AG04450 (cell line): ENCODE measurements at regions not wholly inside any gene's neighbourhood (a gene's known extent, or its start where the extent isn't known, plus 50 kb on each side); places are given as distances from the start of the nearest gene placed in this dataset.

Source experiments
- CTCF ChIA-PET: fragments of 300-600, 350-600 bp; formaldehyde crosslinking; extraction: SDS; loops from one replicate; lab custom pipeline; 2022; ENCODE audit warnings: antibody characterized with exemption, inconsistent platforms; lab: Charles Lee
- POLR2A ChIA-PET: fragments of 350-600 bp; formaldehyde crosslinking; extraction: SDS; loops from one replicate; lab custom pipeline; 2021; ENCODE audit warnings: antibody characterized with exemption, inconsistent platforms; lab: Yijun Ruan, JAX
- DNase-seq: peaks from one replicate; pipeline ENCODE4 v3.0.0-alpha.2; 2011; ENCODE audit warnings: low read depth, low spot score
- H3K27ac ChIP-seq: one replicate; pipeline ENCODE4 v1.5.1; 2012; ENCODE audit warnings: low read depth, low read length, control low read depth
- H3K27me3 ChIP-seq: one replicate; pipeline ENCODE4 v1.6.0; 2012; ENCODE audit warnings: low read length; ENCODE audit not compliant: control insufficient read depth, insufficient read depth
- H3K4me3 ChIP-seq: 2 replicates; pipeline ENCODE4 v1.5.1; 2011; ENCODE audit warnings: mild to moderate bottlenecking, low read depth, low read length, control low read depth
- H3K9me3 ChIP-seq: 2 replicates; pipeline ENCODE4 v1.5.1; 2012; ENCODE audit warnings: low read length; ENCODE audit not compliant: control insufficient read depth, insufficient read depth
- TF ChIP-seq, protein P1 (sequence below): IDR thresholded peaks from 2 replicates; pipeline ENCODE4 v1.5.1; 2011; ENCODE audit warnings: low read depth, low read length, control low read depth, inconsistent platforms

DNA sequence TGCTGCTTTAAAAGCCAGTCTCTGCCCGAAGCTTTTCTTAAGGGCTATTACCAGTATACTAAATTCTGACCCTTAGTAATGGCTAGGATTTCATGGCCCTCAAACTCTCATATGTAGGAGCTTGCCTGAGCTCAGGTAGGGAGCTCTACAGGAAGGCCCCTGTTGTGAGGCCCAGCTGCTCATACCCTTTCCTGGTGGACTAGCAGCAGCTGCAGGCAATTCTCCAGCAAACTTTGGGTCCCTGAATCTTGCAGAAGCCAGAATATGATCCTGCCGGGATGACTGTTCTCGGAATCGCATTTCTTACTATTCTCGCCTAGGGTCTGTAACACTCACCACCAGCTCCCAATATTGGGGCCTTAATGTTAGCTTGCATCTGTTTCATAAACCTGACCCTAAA is 106.4 kb upstream of the SERTAD2 start:
- TF ChIP-seq, protein P1, sequence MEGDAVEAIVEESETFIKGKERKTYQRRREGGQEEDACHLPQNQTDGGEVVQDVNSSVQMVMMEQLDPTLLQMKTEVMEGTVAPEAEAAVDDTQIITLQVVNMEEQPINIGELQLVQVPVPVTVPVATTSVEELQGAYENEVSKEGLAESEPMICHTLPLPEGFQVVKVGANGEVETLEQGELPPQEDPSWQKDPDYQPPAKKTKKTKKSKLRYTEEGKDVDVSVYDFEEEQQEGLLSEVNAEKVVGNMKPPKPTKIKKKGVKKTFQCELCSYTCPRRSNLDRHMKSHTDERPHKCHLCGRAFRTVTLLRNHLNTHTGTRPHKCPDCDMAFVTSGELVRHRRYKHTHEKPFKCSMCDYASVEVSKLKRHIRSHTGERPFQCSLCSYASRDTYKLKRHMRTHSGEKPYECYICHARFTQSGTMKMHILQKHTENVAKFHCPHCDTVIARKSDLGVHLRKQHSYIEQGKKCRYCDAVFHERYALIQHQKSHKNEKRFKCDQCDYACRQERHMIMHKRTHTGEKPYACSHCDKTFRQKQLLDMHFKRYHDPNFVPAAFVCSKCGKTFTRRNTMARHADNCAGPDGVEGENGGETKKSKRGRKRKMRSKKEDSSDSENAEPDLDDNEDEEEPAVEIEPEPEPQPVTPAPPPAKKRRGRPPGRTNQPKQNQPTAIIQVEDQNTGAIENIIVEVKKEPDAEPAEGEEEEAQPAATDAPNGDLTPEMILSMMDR: no peak
- no peak overlapping the region for H3K27ac ChIP-seq
- ChIA-PET CTCF (interaction anchor here (1.0 kb wide), 1 partner anchor 121 kb away, joined by 4 read pairs; no protein-coding TSS in a partner anchor), POLR2A (no interaction called here)
- DNase-seq: no peak
- H3K27me3 ChIP-seq: no peaks in the 10 kb centered on the region
- H3K9me3 ChIP-seq: no peaks in the 10 kb centered on the region
- no peak overlapping the region for H3K4me3 ChIP-seq

DNA sequence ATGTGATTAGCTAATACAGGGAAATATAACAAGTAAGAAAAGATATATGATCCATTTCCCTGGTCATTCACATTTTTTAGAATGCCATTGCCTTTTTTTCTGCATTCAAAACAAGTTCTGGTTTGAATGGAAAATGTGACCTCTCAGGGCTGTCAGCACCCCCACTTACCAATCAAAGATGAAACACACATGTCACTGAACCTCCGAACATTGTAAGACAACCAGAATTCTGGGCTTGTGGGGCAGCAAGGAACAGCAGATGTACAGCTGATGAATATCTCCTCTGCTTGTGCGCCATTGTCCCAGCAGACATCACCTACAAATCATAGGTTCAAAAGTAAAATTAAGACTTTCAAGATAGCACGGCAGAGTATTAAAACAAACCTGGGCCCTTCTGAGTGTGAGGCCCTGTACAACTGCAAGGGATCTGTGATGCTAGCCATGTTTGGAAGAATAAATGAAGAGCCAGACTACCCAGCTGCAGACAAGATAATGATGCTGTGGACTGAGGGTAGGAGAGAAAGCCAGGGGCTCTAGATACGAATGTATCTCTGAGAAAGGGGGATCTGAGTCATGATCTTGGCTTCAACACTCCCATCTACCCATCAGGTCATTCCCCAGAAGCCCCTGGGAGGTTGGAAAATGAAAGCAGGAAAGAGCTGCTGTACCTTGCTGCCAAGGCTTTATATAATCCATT is 108.7 kb upstream of the SERTAD2 start:
- Histone ChIP-seq H3K27me3 (no peaks in the 10 kb centered on the region), H3K9me3 (no peaks in the 10 kb centered on the region), H3K4me3 (no peak overlapping the region), H3K27ac (no peak overlapping the region)
- POLR2A ChIA-PET: interaction anchor here (1.2 kb wide), 1 partner anchor 11 kb away, joined by 7 read pairs; no protein-coding TSS in a partner anchor
- no peak for DNase-seq
- TF ChIP-seq, protein P1: no peak
- CTCF ChIA-PET: interaction anchor here (1.1 to 1.6 kb wide), 2 partner anchors 10 to 117 kb away, joined by 3 to 10 read pairs; no protein-coding TSS in a partner anchor

DNA sequence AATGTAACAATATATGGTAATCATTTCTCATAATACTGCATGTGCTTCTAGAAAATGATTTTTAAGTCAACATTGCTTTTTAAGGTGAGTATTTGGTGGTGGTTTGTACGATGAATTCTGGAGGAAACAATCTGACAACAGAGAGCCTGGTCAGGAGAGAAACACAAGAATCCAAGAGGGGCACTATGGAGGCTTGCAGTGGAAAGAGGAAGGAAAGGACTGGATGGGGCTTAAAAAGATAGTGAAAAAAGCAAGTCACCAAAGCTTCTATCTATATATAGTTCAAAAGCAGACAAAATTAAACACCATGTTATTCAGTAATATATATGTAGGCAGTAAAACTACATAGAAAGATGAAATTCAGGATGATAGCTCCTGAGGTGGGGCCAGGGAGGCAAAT is 109.4 kb upstream of the SERTAD2 start:
- POLR2A ChIA-PET: no interaction called here
- no peak for DNase-seq

DNA sequence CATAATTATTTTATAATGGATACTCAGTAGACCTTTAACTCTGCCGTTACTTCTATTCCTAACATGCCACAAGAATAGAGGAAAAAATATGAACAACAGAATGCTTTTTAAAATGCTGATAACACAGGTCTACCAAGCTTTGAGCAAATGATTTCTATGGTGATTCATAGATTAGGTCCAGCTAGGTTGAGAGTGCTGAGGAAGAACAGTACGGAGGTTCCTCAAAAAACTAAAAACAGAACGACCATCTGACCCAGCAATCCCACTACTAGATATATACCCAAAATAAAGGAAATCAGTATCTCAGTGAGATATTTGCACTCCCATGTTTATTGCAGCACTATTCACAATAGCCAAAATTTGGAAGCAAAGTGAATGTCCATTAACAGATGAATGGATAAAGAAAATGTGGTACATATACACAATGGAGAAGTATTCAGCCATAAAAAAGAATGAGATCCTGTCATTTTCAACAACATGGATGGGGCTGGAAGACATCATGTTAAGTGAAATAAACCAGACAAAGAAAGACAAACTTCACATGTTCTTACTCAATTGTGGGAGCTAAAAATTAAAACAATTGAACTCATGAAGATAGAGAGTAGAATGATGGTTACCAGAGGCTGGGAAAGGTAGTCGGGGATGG is 111.6 kb upstream of the SERTAD2 start:
- Histone ChIP-seq H3K9me3 (no peaks in the 10 kb centered on the region), H3K27me3 (no peaks in the 10 kb centered on the region), H3K4me3 (no peak overlapping the region), H3K27ac (no peak overlapping the region)
- TF ChIP-seq, protein P1: no peak
- CTCF ChIA-PET: no interaction called here
- DNase-seq: no peak
- POLR2A ChIA-PET: no interaction called here

More for the DNA sequence above, 109.4 kb upstream of the SERTAD2 start:
- H3K27ac ChIP-seq: no peak overlapping the region
- CTCF ChIA-PET: interaction anchor here (1.0 kb wide), 1 partner anchor 12 kb away, joined by 3 read pairs; no protein-coding TSS in a partner anchor
- no peak overlapping the region for H3K4me3 ChIP-seq
- TF ChIP-seq, protein P1: no peak
- no peaks in the 10 kb centered on the region for H3K27me3 ChIP-seq
- H3K9me3 ChIP-seq: no peaks in the 10 kb centered on the region
